Panc1 (cell line): ENCODE measurements at regions not wholly inside any gene's neighbourhood (a gene's known extent, or its start where the extent isn't known, plus 50 kb on each side); places are given as distances from the start of the nearest gene placed in this dataset.

ENCODE experiments used
- CTCF ChIP-seq: fragments of 450-650 bp; IDR thresholded peaks from 2 replicates; pipeline ENCODE4 v1.5.1; 2017; ENCODE audit warnings: mild to moderate bottlenecking
- POLR2AphosphoS5 ChIP-seq: IDR thresholded peaks from 2 replicates; pipeline ENCODE4 v1.6.1; 2012; ENCODE audit warnings: mild to moderate bottlenecking, low read depth, low read length, moderate library complexity
- SIN3A ChIP-seq: IDR thresholded peaks from 2 replicates; pipeline ENCODE4 v1.6.1; 2012; ENCODE audit warnings: low read depth, mild to moderate bottlenecking, low read length, moderate library complexity, borderline replicate concordance; ENCODE audit not compliant: insufficient read depth
- TCF7L2 ChIP-seq: IDR thresholded peaks from 2 replicates; pipeline ENCODE4 v1.6.1; 2011; ENCODE audit warnings: mild to moderate bottlenecking, low read depth, low read length, inconsistent platforms
- TF ChIP-seq, protein P1 (sequence below), 2 experiments: IDR thresholded peaks; 2 replicates each; pipeline ENCODE4 v1.6.1; 2011 to 2012; ENCODE audit warnings: low read depth in 2 of 2, control low read depth in 1 of 2, low read length in 1 of 2, mild to moderate bottlenecking in 1 of 2, moderate library complexity in 1 of 2; ENCODE audit not compliant: insufficient read depth in 1 of 2

- TF ChIP-seq CTCF: no peak
- TF ChIP-seq POLR2AphosphoS5: no peak
- TF ChIP-seq SIN3A: no peak
- no peak for TF ChIP-seq TCF7L2
- TF ChIP-seq, protein P1, sequence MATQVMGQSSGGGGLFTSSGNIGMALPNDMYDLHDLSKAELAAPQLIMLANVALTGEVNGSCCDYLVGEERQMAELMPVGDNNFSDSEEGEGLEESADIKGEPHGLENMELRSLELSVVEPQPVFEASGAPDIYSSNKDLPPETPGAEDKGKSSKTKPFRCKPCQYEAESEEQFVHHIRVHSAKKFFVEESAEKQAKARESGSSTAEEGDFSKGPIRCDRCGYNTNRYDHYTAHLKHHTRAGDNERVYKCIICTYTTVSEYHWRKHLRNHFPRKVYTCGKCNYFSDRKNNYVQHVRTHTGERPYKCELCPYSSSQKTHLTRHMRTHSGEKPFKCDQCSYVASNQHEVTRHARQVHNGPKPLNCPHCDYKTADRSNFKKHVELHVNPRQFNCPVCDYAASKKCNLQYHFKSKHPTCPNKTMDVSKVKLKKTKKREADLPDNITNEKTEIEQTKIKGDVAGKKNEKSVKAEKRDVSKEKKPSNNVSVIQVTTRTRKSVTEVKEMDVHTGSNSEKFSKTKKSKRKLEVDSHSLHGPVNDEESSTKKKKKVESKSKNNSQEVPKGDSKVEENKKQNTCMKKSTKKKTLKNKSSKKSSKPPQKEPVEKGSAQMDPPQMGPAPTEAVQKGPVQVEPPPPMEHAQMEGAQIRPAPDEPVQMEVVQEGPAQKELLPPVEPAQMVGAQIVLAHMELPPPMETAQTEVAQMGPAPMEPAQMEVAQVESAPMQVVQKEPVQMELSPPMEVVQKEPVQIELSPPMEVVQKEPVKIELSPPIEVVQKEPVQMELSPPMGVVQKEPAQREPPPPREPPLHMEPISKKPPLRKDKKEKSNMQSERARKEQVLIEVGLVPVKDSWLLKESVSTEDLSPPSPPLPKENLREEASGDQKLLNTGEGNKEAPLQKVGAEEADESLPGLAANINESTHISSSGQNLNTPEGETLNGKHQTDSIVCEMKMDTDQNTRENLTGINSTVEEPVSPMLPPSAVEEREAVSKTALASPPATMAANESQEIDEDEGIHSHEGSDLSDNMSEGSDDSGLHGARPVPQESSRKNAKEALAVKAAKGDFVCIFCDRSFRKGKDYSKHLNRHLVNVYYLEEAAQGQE (IDR thresholded peaks at IDR 0.05; ENCODE audit: insufficient read depth in 1 of 2, low read depth in 2 of 2, low read length in 1 of 2): no peak
Measured at GRCh38 chr15:95254263-95254662, 1022.9 kb downstream of the MCTP2 start.
